Fibroblast of lung (primary cell): ENCODE measurements at regions not wholly inside any gene's neighbourhood (a gene's known extent, or its start where the extent isn't known, plus 50 kb on each side); places are given as distances from the start of the nearest gene placed in this dataset.

Experiments
- EZH2 ChIP-seq: IDR thresholded peaks from 2 replicates; pipeline ENCODE4 v1.5.1; 2012; ENCODE audit warnings: low read length, control low read depth, mild to moderate bottlenecking; ENCODE audit errors: missing control alignments
- TF ChIP-seq, protein P1 (sequence below), 2 donors: IDR thresholded peaks in 1 of 2; conservative IDR thresholded peaks in 1 of 2; 1 replicate in 1 of 2; 2 replicates in 1 of 2; pipeline ENCODE4 v1.5.1; 2011 to 2012; ENCODE audit warnings: low read length in 2 of 2, control low read depth in 1 of 2, inconsistent platforms in 1 of 2, low read depth in 1 of 2, mild to moderate bottlenecking in 1 of 2

DNA sequence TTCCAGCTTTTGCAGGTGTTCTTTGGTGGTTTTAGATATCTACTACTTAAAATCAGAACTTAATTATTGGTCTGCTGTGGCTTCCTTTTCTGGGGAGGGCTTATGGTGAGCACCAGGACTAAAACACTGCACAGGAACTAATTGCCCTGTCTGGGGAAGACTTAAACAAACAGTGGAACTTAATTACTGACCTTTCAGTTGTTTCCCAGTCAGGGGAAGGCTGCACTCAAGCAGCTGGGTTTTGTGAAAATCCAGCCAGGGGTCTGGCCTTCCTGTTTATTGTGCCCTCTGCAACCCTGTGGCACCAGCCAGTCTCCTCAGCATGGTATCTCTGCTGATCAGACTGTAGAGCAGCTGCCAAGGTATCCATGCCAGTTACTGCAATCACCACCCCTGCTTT is 398.2 kb downstream of the ADCYAP1 start:
- TF ChIP-seq, protein P1, sequence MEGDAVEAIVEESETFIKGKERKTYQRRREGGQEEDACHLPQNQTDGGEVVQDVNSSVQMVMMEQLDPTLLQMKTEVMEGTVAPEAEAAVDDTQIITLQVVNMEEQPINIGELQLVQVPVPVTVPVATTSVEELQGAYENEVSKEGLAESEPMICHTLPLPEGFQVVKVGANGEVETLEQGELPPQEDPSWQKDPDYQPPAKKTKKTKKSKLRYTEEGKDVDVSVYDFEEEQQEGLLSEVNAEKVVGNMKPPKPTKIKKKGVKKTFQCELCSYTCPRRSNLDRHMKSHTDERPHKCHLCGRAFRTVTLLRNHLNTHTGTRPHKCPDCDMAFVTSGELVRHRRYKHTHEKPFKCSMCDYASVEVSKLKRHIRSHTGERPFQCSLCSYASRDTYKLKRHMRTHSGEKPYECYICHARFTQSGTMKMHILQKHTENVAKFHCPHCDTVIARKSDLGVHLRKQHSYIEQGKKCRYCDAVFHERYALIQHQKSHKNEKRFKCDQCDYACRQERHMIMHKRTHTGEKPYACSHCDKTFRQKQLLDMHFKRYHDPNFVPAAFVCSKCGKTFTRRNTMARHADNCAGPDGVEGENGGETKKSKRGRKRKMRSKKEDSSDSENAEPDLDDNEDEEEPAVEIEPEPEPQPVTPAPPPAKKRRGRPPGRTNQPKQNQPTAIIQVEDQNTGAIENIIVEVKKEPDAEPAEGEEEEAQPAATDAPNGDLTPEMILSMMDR (conservative IDR thresholded peaks at IDR 0.05 in 1 of 2, IDR thresholded peaks at IDR 0.05 in 1 of 2; ENCODE audit: low read depth in 1 of 2, low read length in 2 of 2) = no peak
- TF ChIP-seq EZH2 = no peak
